GM23338 (cell line): ENCODE measurements at regions not wholly inside any gene's neighbourhood (a gene's known extent, or its start where the extent isn't known, plus 50 kb on each side); places are given as distances from the start of the nearest gene placed in this dataset.

Source experiments
- ATAC-seq: fragments of 200-7000 bp; cut with Tn5 transposase; 3 replicates; pipeline ENCODE4 v1.9.1; 2020
- DNase-seq: peaks from one replicate; pipeline ENCODE4 v3.0.0-alpha.2; 2015; ENCODE audit warnings: low spot score
- H2AFZ ChIP-seq: fragments of 200-600 bp; sonication (generic); 2 replicates; pipeline ENCODE4 v1.8.0; 2016; ENCODE audit warnings: antibody characterized with exemption, mild to moderate bottlenecking, moderate library complexity
- H3F3A ChIP-seq: fragments of 200-600 bp; sonication (generic); replicated peaks from 2 replicates; pipeline ENCODE4 v1.8.0; 2017; ENCODE audit warnings: antibody characterized with exemption, mixed run types, low read depth
- H3K27ac ChIP-seq: fragments of 200-600 bp; sonication (generic); 2 replicates; pipeline ENCODE4 v1.6.1; 2016; ENCODE audit warnings: low read depth
- H3K27me3 ChIP-seq: fragments of 200-600 bp; sonication (generic); 2 replicates; pipeline ENCODE4 v1.8.0; 2016; ENCODE audit warnings: mild to moderate bottlenecking, mixed run types, moderate library complexity; ENCODE audit not compliant: insufficient read depth
- H3K36me3 ChIP-seq: fragments of 200-600 bp; sonication (generic); 2 replicates; pipeline ENCODE4 v1.8.0; 2016; ENCODE audit warnings: mild to moderate bottlenecking; ENCODE audit not compliant: insufficient read depth
- H3K4me1 ChIP-seq: fragments of 200-600 bp; sonication (generic); 2 replicates; pipeline ENCODE4 v1.8.0; 2016; ENCODE audit warnings: mild to moderate bottlenecking, moderate library complexity; ENCODE audit not compliant: insufficient read depth
- H3K4me2 ChIP-seq: fragments of 200-600 bp; sonication (generic); 2 replicates; pipeline ENCODE4 v1.7.1; 2017; ENCODE audit warnings: mixed run types
- H3K4me3 ChIP-seq: fragments of 200-600 bp; sonication (generic); 2 replicates; pipeline ENCODE4 v1.6.1; 2016; ENCODE audit warnings: mixed run types
- H3K79me2 ChIP-seq: fragments of 200-600 bp; sonication (generic); replicated peaks from 2 replicates; pipeline ENCODE4 v1.8.0; 2017; ENCODE audit warnings: mild to moderate bottlenecking; ENCODE audit not compliant: insufficient read depth
- H3K9me2 ChIP-seq: fragments of 200-600 bp; sonication (generic); 2 replicates; pipeline ENCODE4 v1.8.0; 2017; ENCODE audit not compliant: insufficient read depth
- H4K20me1 ChIP-seq: fragments of 200-600 bp; sonication (generic); replicated peaks from 2 replicates; pipeline ENCODE4 v1.8.0; 2017; ENCODE audit warnings: mild to moderate bottlenecking; ENCODE audit not compliant: insufficient read depth
- H3K27ac Mint-ChIP-seq: 2 replicates; pipeline ENCODE4 v1.8.0; 2020; ENCODE audit warnings: inconsistent platforms, mild to moderate bottlenecking, moderate library complexity, mixed read lengths
- H3K27me3 Mint-ChIP-seq: 3 replicates; pipeline ENCODE4 v1.8.0; 2022; ENCODE audit warnings: low read depth, mild to moderate bottlenecking, moderate library complexity, mixed read lengths, inconsistent platforms; ENCODE audit not compliant: insufficient read depth, poor library complexity
- H3K36me3 Mint-ChIP-seq: 3 replicates; pipeline ENCODE4 v1.8.0; 2021; ENCODE audit warnings: low read depth, mild to moderate bottlenecking, inconsistent platforms, moderate library complexity, mixed read lengths
- H3K4me1 Mint-ChIP-seq: 3 replicates; pipeline ENCODE4 v1.8.0; 2020; ENCODE audit warnings: mild to moderate bottlenecking, inconsistent platforms, mixed read lengths
- H3K4me3 Mint-ChIP-seq: 3 replicates; pipeline ENCODE4 v1.8.0; 2021; ENCODE audit warnings: moderate library complexity, mild to moderate bottlenecking, inconsistent platforms, mixed read lengths
- H3K9me3 Mint-ChIP-seq: 3 replicates; pipeline ENCODE4 v1.8.0; 2020; ENCODE audit warnings: moderate library complexity, mild to moderate bottlenecking, inconsistent platforms, mixed read lengths
- CTCF ChIP-seq, 2 experiments: fragments of 200-600 bp in 1 of 2; sonication (generic) in 1 of 2; conservative IDR thresholded peaks; 2 replicates each; pipeline versions ENCODE4 v1.5.1 to v1.6.1; 2016 to 2017; ENCODE audit warnings: antibody characterized with exemption in 2 of 2, low read depth in 2 of 2, mild to moderate bottlenecking in 2 of 2, moderate library complexity in 1 of 2
- ETS1 ChIP-seq: IDR thresholded peaks from 2 replicates; pipeline ENCODE4 v1.6.1; 2016; ENCODE audit warnings: antibody characterized with exemption
- JUNB ChIP-seq: IDR thresholded peaks from one replicate; pipeline ENCODE4 v1.6.1; 2016; ENCODE audit warnings: antibody characterized with exemption; ENCODE audit not compliant: unreplicated experiment
- POLR2AphosphoS5 ChIP-seq: IDR thresholded peaks from 2 replicates; pipeline ENCODE4 v1.6.1; 2016; ENCODE audit warnings: antibody characterized with exemption, low read depth
- REST ChIP-seq: IDR thresholded peaks from one replicate; pipeline ENCODE4 v1.6.1; 2018; ENCODE audit warnings: antibody characterized with exemption; ENCODE audit not compliant: unreplicated experiment
- STAT1 ChIP-seq: IDR thresholded peaks from one replicate; pipeline ENCODE4 v1.6.1; 2016; ENCODE audit warnings: antibody characterized with exemption; ENCODE audit not compliant: unreplicated experiment
- ZNF114 ChIP-seq: fragments of 250-450 bp; sonication (Bioruptor Pico); IDR thresholded peaks from 2 replicates; pipeline ENCODE4 v1.5.0; 2020; ENCODE audit warnings: mild to moderate bottlenecking, moderate library complexity
- ZNF331 ChIP-seq: fragments of 250-450 bp; sonication (Bioruptor Pico); IDR thresholded peaks from 2 replicates; pipeline ENCODE4 v1.5.0; 2020; ENCODE audit warnings: low read depth, mild to moderate bottlenecking, moderate library complexity

- TF ChIP-seq JUNB (no peak), STAT1 (no peak), ETS1 (no peak), ZNF331 (CRISPR knock-in tag) (no peak), CTCF (conservative IDR thresholded peaks at IDR 0.05; ENCODE audit: low read depth in 2 of 2) (no peak)
These were observed 389.8 kb downstream of the SEC14L1 start (continued) for GRCh38 chr17:77530591-77530990.

GRCh38 chr17:77531002-77531401 is 390.2 kb downstream of the SEC14L1 start:
- Histone ChIP-seq H3K9me2 (no peaks in the 10 kb centered on the region), H3K27ac (no peak overlapping the region), H3K79me2 (no peaks in the 10 kb centered on the region), H3F3A (no peaks in the 10 kb centered on the region), H3K4me1 (peaks cover 4% of the 10 kb centered on the region; the same call in 1 of the 2 replicates), H3K36me3 (no peaks in the 10 kb centered on the region), H2AFZ (no peak overlapping the region), H3K4me2 (no peak overlapping the region), H3K4me3 (no peak overlapping the region), H3K27me3 (peaks cover 29% of the 10 kb centered on the region), H4K20me1 (no peaks in the 10 kb centered on the region)
- peaks cover 23% of the 10 kb centered on the region for H3K36me3 Mint-ChIP-seq
- H3K27me3 Mint-ChIP-seq: peaks cover 30% of the 10 kb centered on the region
- H3K27ac Mint-ChIP-seq: no peak overlapping the region
- no peak overlapping the region for H3K4me3 Mint-ChIP-seq
- ATAC-seq (no peak), DNase-seq (no peak)
- H3K9me3 Mint-ChIP-seq: peaks cover 30% of the 10 kb centered on the region
- H3K4me1 Mint-ChIP-seq: peaks cover 3% of the 10 kb centered on the region; the same call in 1 of the 3 replicates
- TF ChIP-seq ZNF331 (CRISPR knock-in tag): no peak
- TF ChIP-seq STAT1: no peak
- no peak for TF ChIP-seq ETS1
- no peak for TF ChIP-seq JUNB
- no peak for TF ChIP-seq POLR2AphosphoS5
- TF ChIP-seq REST: no peak
- TF ChIP-seq ZNF114 (CRISPR knock-in tag): no peak
